GM12873 (cell line): ENCODE measurements at regions not wholly inside any gene's neighbourhood (a gene's known extent, or its start where the extent isn't known, plus 50 kb on each side); places are given as distances from the start of the nearest gene placed in this dataset.

Source experiments
- CTCF ChIP-seq: IDR thresholded peaks from 2 replicates; pipeline ENCODE4 v1.5.1; 2012; ENCODE audit warnings: low read depth, mild to moderate bottlenecking, moderate library complexity, low read length, control low read depth; ENCODE audit not compliant: insufficient read depth; ENCODE audit errors: missing control alignments

GRCh38 chr3:22565393-22565792 is 637.7 kb upstream of the UBE2E2 start:
- TF ChIP-seq CTCF, result no peak

- TF ChIP-seq CTCF, result no peak
Measured at GRCh38 chr3:22568285-22568684, 634.8 kb upstream of the UBE2E2 start.

GRCh38 chr3:22569570-22569969 is 633.6 kb upstream of the UBE2E2 start:
- TF ChIP-seq CTCF, result no peak

GRCh38 chr3:22581007-22581406 is 622.1 kb upstream of the UBE2E2 start:
- TF ChIP-seq CTCF, result no peak

- no peak for TF ChIP-seq CTCF
Measured at GRCh38 chr3:22582266-22582665, 620.9 kb upstream of the UBE2E2 start.

GRCh38 chr3:22585504-22585903 is 617.6 kb upstream of the UBE2E2 start:
- no peak for TF ChIP-seq CTCF

- no peak for TF ChIP-seq CTCF
Measured at GRCh38 chr3:22585911-22586310, 617.2 kb upstream of the UBE2E2 start.
